Prostate gland (tissue), 2 donors: ENCODE measurements at regions not wholly inside any gene's neighbourhood (a gene's known extent, or its start where the extent isn't known, plus 50 kb on each side); places are given as distances from the start of the nearest gene placed in this dataset.
A peak's percentile ranks its signal among the peaks of the same experiment; 100 is the strongest.

Experiments
- DNase-seq: peaks from one replicate; pipeline ENCODE4 v3.0.0-alpha.2; 2019; ENCODE audit warnings: low spot score
- H3K27ac ChIP-seq, 2 donors: fragments of 200-600 bp; sonication (generic); 2 replicates each; pipeline ENCODE4 v1.5.1; 2017 to 2019
- H3K27me3 ChIP-seq: fragments of 200-600 bp; sonication (generic); replicated peaks from 2 replicates; pipeline ENCODE4 v1.5.1; 2019; ENCODE audit not compliant: insufficient read depth
- H3K36me3 ChIP-seq, 2 donors: fragments of 200-600 bp; sonication (generic); 1 replicate in 1 of 2; 2 replicates in 1 of 2; pipeline versions ENCODE4 v1.5.1 to v1.8.1; 2017 to 2019
- H3K4me1 ChIP-seq: fragments of 200-600 bp; sonication (generic); replicated peaks from 2 replicates; pipeline ENCODE4 v1.5.1; 2019
- H3K4me3 ChIP-seq, 2 donors: fragments of 200-600 bp; sonication (generic); 2 replicates each; pipeline ENCODE4 v1.5.1; 2017 to 2019
- H3K9me3 ChIP-seq: fragments of 200-600 bp; sonication (generic); 2 replicates; pipeline ENCODE4 v1.5.1; 2017
- POLR2A ChIP-seq: fragments of 450-650 bp; IDR thresholded peaks from one replicate; pipeline ENCODE4 v1.6.1; 2016; ENCODE audit warnings: antibody characterized with exemption, mild to moderate bottlenecking
- POLR2AphosphoS5 ChIP-seq: sonication (generic); formaldehyde crosslinking; IDR thresholded peaks from one replicate; pipeline ENCODE4 v1.6.1; 2017; ENCODE audit warnings: antibody characterized with exemption
- WGBS: methylation state at CpG from one replicate; pipeline ENCODE4 v1.1.5; 2018; 5-methylcytosine and 5-hydroxymethylcytosine counted together
- intact Hi-C: fragments of 100-400 bp; cut with DNase I; formaldehyde crosslinking; loops from one replicate; pipeline ENCODE4 v1.14.2; 2022
- TF ChIP-seq, protein P1 (sequence below), 4 experiments: fragments of 200-600 bp in 2 of 4; fragments of 450-650 bp in 2 of 4; sonication (generic) in 2 of 4; IDR thresholded peaks; 1 replicate in 3 of 4; 2 replicates in 1 of 4; pipeline ENCODE4 v1.5.1; 2016 to 2019; ENCODE audit warnings: antibody characterized with exemption in 4 of 4, mild to moderate bottlenecking in 2 of 4, moderate library complexity in 2 of 4

DNA sequence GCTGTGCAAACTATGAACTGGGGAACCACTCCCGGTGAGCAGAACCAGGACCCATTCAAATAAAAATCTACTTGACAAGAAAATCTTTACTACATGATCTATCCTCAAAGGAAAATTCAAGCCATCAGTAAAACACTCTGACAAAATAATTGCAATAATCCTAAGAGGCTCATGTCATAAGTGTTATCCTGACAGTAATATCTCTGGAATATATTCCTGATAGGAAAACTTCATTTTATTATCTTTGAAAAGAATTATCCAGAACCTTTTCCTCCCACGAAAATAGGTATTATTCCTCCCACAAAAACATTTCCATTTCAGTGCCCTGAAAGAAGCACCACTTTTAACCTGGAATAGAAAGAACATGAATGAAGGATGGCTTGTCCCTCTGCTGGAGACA lies 357.7 kb upstream of the PCDH7 start:
- Histone ChIP-seq H3K36me3 (no peaks in the 10 kb centered on the region), H3K27ac (no peak overlapping the region), H3K27me3 (no peaks in the 10 kb centered on the region), H3K4me3 (no peak overlapping the region), H3K4me1 (no peaks in the 10 kb centered on the region), H3K9me3 (no peaks in the 10 kb centered on the region)
- no peak for DNase-seq
- intact Hi-C loops, result no loop called here
- TF ChIP-seq, protein P1, sequence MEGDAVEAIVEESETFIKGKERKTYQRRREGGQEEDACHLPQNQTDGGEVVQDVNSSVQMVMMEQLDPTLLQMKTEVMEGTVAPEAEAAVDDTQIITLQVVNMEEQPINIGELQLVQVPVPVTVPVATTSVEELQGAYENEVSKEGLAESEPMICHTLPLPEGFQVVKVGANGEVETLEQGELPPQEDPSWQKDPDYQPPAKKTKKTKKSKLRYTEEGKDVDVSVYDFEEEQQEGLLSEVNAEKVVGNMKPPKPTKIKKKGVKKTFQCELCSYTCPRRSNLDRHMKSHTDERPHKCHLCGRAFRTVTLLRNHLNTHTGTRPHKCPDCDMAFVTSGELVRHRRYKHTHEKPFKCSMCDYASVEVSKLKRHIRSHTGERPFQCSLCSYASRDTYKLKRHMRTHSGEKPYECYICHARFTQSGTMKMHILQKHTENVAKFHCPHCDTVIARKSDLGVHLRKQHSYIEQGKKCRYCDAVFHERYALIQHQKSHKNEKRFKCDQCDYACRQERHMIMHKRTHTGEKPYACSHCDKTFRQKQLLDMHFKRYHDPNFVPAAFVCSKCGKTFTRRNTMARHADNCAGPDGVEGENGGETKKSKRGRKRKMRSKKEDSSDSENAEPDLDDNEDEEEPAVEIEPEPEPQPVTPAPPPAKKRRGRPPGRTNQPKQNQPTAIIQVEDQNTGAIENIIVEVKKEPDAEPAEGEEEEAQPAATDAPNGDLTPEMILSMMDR (IDR thresholded peaks at IDR 0.05), result no peak
- no peak for TF ChIP-seq POLR2A
- no peak for TF ChIP-seq POLR2AphosphoS5
- WGBS, result 62% methylated on average over 2 of the region's 2 CpGs

DNA sequence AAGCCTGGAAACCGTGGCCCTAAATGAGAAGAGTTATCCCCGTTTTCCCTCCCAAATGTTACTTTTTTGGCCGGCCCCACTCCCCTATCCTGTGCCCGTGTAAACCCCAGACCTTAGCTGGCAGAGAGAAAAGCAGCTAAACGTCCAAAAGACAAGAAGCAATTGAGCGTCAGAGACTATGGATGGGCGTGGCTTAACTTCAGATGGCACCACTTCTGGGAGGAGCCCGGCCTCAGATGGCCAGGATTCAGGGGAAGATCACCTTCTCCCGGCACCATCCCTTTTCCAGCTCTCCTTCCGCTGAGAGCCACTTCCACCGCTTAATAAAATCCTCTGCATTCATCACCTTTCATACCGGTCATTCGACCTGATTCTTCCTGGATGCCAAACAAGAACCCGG lies 350.1 kb upstream of the PCDH7 start:
- Histone ChIP-seq H3K4me1 (no peaks in the 10 kb centered on the region), H3K9me3 (no peaks in the 10 kb centered on the region), H3K27me3 (no peaks in the 10 kb centered on the region), H3K36me3 (no peaks in the 10 kb centered on the region), H3K4me3 (no peak overlapping the region), H3K27ac (no peak overlapping the region)
- 89% methylated on average over 14 of the region's 14 CpGs for WGBS
- no peak for DNase-seq
- intact Hi-C loops, result no loop called here
- TF ChIP-seq, protein P1 (IDR thresholded peaks at IDR 0.05), result no peak
- TF ChIP-seq POLR2A (no peak), POLR2AphosphoS5 (no peak)

DNA sequence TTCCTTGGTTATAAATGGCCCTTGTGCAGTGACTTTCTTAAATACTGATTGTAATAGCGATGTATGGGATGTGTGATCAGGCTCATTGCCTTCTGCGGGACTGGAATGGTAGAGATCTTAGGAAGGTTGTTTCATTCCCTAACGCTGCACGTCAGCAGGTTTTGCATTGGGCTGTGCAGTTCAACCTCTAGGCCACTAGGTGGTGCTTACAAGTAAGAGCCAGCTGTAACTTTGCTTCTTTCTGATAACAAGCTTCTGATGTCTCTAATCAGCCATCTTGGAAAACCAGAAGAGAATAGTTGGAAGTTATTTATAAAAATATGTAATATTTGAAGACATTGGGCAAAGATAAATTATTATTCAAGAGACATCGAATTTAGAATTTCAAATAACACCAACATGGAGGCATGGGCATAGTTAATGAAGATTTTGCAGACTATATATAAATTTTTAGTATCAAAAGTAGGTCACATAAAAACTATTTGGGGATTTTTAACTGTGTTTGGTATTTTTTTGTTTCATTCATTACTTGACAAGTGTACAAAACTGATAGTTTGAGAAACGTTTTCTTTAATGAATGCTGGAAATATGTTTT lies 339.7 kb upstream of the PCDH7 start:
- no peaks in the 10 kb centered on the region for H3K36me3 ChIP-seq
- H3K27me3 ChIP-seq, result no peaks in the 10 kb centered on the region
- peak; percentile 17 for DNase-seq
- 52% methylated on average over 6 of the region's 6 CpGs for WGBS
- intact Hi-C loops, result no loop called here
- TF ChIP-seq, protein P1 (IDR thresholded peaks at IDR 0.05), result peak in 3 of 4 experiments; percentile 46 to 54 (median 48)
- TF ChIP-seq POLR2A, result no peak
- no peaks in the 10 kb centered on the region for H3K9me3 ChIP-seq
- H3K27ac ChIP-seq, result no peak overlapping the region
- H3K4me1 ChIP-seq, result no peaks in the 10 kb centered on the region
- no peak overlapping the region for H3K4me3 ChIP-seq

DNA sequence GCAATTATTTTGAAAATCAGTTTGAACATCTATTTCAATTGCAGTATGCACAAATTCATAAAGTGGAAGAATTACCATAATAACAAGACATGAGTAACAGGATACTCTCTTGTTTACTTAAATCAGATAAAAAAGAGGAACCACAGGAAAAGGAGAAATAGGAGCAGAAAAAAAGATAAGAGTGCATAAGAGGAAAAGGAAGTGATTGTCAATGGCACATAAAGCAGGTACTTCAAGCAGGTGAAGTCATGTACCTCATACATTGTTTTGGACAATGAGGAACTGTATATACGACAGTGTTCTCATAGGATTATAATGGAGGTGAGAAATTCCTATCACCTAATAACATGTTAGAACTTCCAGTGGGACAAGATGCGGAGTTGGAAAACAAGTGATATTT lies 334.5 kb upstream of the PCDH7 start:
- no peaks in the 10 kb centered on the region for H3K4me1 ChIP-seq
- H3K4me3 ChIP-seq, result no peak overlapping the region
- H3K27ac ChIP-seq, result no peak overlapping the region
- no peaks in the 10 kb centered on the region for H3K27me3 ChIP-seq
- H3K9me3 ChIP-seq, result no peaks in the 10 kb centered on the region
- intact Hi-C loops, result no loop called here
- no peak for TF ChIP-seq POLR2A
- TF ChIP-seq, protein P1 (IDR thresholded peaks at IDR 0.05), result no peak
- no peak for DNase-seq
- H3K36me3 ChIP-seq, result no peaks in the 10 kb centered on the region
- WGBS, result 71% methylated on average over 2 of the region's 2 CpGs

DNA sequence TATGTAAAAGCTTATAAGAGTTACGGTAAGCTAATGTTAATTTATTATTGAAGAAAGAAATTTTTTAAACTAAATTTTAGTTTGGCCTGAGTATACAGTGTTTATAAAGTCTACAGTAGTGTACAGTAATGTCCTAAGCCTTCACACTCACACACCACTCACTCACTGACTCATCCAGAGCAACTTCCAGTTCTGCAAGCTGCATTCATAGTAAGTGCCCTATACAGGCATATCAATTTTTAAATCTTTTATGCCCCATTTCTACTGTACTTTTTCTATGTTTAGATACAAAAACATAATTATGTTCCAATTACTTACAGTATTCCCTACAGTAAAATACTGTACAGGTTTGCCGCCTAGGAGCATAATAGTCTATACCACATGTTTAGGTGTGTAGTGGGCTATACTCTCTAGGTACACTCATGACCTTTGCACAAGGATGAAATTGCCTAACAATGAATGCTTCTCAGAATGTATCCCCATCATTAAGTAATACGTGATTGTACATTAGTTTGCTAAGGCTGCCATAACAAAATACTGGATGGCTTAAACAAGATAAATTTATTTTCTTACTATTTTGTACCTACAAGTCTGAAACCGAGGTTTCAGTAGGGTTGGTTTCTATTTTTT lies 333.8 kb upstream of the PCDH7 start:
- no peaks in the 10 kb centered on the region for H3K9me3 ChIP-seq
- TF ChIP-seq POLR2A (no peak), POLR2AphosphoS5 (no peak)
- TF ChIP-seq, protein P1 (IDR thresholded peaks at IDR 0.05), result no peak
- H3K4me3 ChIP-seq, result no peak overlapping the region
- intact Hi-C loops, result no loop called here
- no peak for DNase-seq
- no peak overlapping the region for H3K27ac ChIP-seq
- WGBS, result 97% methylated on average over 4 of the region's 4 CpGs
- no peaks in the 10 kb centered on the region for H3K36me3 ChIP-seq
- no peaks in the 10 kb centered on the region for H3K4me1 ChIP-seq
- H3K27me3 ChIP-seq, result no peaks in the 10 kb centered on the region
